ENCODE measurements at regions not wholly inside any gene's neighbourhood (a gene's known extent, or its start where the extent isn't known, plus 50 kb on each side); places are given as distances from the start of the nearest gene placed in this dataset.

DNA sequence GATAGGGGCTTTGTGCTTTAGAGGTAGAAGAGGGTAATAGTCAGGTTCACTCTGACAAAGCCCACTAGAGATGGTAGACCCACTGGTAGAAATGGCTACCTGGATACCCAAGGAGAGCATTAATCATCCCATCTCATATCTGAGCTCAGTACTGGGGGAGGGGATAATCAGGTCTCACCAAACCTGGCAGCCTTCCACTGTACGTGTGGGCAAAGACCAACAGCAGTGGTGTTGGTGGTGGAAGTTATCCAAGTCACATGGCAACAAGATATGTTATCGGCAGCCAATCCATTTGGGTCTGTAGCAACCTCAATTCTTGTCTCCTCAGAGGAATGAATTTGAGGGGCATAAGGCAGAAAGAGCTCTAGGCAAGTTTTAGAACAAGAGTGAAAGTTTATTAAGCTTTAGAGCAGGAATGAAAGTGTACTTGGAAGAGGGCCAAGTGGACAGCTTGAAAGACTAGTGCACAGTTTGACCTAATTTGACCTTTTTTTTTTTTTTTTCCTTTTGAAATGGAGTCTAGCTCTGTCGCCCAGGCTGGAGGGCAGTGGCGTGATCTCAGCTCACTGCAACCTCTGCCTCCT lies 67.0 kb upstream of the CXCL13 start:
- DNase-seq, result no peak

All from NCI-H345 (cell line).